HG02678 (cell line): ENCODE measurements at regions not wholly inside any gene's neighbourhood (a gene's known extent, or its start where the extent isn't known, plus 50 kb on each side); places are given as distances from the start of the nearest gene placed in this dataset.

Experiments used
- ATAC-seq: cut with Tn5 transposase; IDR thresholded peaks from one replicate; pipeline ENCODE4 v1.9.1; 2021; ENCODE audit warnings: mild to moderate bottlenecking, moderate library complexity; ENCODE audit not compliant: unreplicated experiment

DNA sequence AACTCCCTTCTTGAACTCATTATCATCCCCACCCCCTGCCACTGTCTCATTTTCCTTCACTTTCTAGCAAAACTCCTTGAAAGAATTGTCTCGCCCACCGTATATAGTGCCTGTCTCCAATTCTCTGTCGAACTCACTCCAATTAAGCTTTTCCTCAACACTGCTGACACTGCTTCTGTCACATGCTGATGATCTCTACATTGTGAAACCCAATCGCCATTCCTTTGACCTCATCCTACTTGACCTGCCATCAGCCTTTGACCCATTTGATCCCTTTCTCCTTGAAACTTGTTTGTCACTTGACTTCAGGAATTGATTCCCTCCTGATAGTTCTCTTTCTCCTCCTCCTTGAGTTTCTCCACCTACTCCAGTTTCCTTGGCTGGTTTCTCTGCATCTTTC lies 54.8 kb downstream of the CCDC71L start:
- no peak for ATAC-seq

DNA sequence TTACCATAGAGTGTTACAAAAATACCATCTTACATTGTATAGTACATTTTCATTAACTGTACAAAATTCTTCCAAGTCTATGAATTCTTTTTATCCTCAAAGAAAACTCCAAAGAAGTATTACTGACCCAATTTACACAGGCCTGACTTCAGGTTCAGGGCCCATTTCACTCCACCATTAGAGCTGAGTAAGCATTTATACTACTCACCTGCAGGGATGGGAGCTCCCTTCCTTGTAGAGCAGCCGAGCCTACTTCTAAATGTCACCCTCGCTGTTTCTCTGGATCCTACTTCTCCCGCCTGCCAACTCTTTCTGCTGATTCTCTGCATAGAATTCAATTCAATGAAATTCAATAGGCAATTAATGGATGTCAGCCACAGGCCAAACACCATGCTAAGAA lies 56.0 kb downstream of the CCDC71L start:
- no peak for ATAC-seq

DNA sequence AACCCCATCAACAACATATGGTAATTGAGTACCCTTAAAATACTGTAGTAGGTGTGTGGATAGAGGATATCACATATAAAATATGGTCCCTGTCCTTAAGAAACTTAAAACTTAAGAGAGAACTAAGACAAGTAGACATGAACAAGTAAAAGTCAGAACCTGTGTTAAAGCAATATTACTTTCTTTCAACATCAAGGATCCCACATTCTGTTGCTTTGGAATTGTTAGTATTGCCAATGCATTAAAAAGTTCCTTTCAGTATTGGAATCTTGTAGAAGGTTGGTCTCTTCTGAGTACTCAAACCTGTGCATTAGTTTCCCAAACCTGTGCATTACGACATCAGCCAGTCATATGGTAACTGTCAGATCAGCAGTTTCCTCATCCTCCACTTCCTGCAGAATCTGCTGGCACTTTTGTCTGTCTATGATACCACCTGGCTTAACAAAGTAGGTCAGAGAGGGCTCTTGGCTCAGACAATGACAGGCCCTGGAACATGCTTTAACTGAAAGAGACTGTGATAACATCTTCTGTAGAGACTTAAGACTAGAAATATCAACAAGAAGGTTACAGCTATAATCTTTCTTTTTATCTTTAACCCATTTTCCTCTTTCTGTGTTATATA lies 56.5 kb downstream of the CCDC71L start:
- ATAC-seq: no peak

DNA sequence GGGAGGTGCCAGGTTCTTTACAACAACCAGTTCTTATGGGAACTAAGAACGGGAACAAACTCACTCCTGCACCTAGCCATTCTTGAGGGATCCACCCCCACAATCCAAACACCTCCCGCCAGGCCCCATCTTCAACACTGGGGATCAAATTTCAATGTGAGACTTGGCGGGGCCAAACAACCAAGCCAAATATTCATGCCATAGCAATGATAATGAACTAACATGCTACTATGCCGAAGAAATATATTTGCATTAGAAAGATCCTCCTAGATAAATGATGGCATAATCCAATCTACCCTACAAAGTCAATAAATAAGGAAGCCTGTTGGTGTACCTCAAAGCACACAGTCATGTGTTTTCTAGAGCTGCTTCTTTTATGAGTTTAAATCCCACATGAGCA lies 57.6 kb downstream of the CCDC71L start:
- ATAC-seq: no peak

DNA sequence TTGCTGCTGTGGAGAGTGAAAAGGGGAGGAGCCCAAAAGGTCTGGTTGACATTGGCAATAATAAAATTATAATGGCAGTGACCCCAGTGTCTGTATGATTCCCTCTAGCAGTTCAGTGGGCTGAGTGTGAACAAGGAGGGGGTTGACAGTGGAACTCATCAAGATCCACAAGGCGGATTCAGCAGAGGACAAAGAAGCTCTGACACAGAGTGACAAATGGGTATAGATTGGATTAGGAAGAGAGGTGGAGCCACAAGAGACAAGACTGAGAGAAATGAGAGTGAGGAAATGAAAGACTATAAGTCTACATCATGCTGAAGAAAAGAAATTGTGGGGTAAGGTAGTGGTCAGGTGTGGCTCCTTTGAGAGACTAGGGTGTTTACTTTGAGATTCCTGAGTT lies 58.9 kb downstream of the CCDC71L start:
- ATAC-seq: no peak

DNA sequence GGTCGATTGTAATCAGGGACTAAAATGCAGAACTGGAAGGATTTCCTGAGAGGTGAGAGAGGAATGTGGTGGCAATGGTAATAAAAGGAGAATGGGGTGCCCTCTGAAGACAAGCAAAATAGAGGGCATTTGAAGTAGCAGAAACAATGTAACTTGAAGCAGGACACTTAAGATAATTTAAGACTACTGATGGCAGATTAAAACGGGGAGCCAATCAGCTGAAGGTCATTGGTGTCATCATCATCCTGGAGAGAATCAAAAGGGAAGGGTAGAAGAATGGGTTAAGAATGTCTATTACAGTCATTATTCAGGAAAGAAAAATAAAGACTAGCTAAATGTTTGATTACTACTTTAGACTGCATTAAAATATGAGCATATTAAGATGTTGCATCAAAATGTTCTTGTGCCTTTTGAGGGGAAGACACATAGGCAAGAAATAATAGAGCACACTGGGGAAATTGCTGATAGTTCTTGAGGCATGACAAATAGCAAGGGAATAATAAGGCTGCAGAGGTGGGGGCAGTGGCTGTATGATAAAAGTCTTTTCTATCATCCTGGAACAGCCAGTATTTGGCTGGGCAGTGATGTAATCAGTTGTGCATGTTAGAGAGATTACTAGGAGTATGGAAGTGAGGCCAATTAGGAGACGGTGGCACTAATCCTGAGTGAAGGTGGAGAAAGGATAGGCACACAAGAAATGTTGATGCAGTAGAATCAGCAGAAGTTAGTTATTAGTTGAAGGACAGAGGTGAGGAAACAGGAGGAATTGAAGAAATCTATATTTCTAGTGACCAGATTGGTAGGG lies 60.2 kb downstream of the CCDC71L start:
- ATAC-seq: no peak

DNA sequence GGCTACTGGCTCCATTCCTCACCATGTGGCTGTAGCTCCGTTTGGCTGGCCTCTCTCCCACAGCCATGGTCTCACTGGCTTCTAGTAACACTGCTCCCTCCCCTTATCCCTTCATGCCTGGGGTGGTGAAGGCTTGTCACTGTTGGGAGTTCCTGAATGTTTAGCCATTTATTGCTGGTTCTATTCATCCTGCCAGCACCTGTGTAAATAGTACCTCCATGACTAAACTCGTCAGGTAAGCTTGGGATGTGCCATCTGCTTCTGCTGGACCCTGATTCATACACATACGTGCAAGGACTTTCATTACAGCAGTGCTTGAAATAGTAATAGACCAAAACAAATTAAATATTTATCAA lies 61.6 kb downstream of the CCDC71L start:
- no peak for ATAC-seq

DNA sequence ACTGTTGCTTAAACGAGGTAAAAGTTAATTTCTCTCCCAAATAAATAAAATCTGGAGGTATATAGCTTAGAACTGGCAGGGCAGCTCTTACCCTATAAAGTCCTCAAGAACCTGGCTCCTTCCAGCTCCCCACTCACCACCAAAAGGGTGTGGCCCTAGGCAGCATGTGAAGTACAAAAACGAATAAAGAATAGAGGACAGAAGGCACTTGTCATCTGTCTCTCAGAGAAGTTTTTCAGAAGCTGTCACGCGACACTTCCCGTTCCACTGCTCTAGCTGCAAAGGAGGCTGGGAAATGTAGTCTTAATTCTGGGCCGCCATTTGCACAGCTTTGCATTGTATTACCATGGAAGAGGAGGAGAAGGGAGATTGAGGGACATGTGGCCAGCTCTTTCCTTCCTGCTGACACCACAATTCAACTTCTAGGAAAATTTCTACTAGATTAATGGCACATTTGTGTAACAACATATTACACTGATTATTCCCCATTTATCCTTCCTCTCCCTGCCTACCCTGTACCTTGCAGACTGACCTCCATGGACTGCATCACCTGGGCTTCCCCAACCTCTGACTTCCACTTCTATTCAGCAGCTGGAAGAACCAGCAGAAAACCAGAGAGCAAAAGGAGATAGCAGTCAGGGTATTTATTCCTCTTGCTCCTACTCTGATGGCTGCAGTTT lies 62.2 kb downstream of the CCDC71L start:
- ATAC-seq: peak; percentile 99

DNA sequence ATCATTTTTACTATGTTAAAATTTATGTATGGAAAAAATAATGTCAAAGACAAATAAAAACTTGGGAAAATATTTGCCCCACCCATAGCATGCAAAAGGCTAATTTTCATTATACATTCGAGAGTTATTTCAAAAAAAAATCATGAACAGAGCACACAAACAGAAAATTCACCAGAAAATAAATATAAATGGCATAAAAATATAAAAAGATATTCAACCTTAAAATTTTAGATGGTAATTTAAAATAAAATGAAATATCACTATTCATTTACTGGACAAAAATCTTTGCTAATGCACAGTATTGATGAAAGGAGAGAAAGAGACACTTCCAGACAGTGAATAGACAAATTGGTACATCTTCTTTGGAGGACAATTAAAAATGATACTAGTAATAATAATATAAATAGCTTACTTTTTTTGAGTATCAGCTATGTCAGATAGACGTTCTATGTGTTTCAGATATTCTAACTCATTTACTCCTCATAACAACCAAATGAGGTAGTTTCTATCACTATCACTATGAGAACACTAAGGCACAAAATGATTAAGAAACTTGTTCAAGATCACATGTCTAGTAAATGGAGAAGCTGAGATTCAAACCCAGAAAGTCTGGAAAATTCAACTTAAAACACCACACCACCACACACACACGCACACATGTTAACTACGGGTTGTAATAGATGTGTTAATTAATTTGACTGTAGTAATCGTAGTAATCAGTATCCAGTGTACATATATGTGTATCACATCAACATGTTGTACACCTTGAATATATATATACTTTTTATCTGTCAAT lies 63.0 kb downstream of the CCDC71L start:
- no peak for ATAC-seq

DNA sequence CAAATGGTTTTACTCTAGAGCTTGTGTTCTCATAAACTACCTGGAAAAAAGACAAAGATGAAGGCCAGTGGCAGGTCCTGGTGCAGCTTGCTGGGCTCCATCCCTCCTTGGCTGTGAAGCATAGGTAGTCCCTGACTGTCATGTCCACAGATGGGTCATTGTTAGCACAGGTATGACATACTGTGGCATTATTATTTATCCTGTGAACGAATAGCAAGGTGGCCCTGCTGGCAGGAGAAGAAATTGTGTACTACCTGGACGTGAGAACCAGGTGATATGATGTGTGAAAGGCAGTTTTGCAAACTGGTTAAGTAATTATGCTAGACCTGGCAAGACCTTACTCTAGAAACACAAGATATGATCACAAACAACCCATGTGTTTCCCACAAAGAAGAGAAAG lies 63.9 kb downstream of the CCDC71L start:
- no peak for ATAC-seq

DNA sequence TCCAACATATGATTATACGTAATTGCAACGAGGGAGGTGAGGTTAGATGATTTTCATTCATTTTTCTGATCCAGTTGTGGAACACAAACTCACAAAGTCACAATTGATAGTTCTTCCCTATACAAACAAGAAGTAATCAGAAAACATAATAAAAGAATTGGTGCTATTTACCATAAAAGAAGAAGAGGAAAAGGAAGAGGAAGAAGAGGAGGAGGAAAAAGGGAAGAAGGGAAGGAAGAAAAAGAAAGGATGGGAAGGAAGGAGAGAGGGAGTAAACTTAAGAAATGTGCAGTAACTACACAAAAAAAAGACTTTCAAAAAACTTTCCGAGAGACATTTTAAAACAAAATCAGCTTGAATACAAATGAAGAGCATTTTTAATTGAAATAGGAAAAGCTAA lies 65.0 kb downstream of the CCDC71L start:
- no peak for ATAC-seq

DNA sequence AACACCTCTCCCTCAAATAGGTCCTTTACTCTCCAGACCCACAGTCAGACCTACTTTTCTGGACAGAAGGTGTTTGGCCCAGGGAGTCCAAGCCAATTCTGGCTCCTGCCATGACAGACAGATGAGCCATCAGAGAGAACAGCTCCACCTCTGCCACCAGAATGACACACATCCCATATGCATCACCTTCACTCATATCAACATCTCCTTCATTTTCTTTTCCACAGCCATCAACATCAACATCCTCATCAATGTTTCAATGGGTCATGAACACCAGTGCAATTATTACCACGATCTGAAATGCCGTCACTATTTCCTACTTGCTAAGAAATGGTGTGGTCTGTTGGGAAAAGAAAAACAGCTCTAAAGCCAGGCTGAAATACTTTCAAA lies 67.9 kb downstream of the CCDC71L start:
- ATAC-seq: no peak

DNA sequence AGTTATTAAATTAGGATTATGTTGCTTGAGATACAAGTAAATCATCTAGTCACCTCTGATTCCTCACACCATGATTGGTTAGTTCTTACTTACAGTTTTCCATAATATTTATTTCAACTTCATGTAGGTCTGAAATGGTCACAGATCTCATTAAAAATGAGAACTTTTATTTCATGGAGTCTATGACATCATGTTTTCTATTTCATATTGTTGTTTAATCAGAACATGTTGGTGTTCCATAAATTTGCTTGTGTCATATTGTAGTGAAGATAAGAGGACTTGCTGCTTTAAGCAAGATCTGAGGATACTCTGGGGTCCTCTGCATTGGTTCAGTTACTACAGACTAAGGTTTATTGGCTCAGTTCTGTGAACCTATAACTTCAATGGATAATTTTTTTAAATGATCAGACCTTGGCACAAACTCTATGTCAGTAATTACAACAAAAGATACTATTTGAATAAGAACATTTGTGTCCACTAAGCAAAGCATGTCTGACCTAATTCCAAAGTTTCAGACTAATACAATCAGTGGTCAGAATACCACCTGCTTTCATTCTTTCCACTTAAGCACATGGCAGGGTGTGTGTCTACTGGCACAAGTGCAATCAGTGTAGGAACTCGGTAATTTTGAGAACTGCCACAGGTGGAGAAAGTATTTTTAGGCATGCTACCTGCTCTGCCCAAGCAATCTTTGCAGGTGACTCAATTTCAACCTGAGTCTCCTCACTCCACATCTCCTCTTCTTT lies 68.5 kb downstream of the CCDC71L start:
- ATAC-seq: no peak

DNA sequence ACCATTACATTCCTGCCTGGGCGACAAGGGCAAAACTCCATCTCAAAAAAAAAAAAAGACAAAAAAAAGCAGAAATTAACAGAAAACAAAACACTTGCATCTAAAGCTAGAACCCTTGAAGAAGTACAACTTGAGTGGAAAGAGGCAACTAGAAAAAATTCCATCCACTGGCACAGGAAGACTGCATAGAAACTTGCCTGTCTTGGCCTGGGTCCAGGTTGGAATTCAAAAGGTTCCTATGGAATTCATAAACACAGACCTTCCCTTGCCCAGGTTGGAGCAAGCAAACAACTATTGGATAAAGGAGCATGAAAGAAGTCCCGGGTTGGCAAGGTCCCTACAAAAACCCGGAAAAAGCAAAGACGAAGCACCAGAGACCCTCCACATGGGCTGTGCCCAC lies 69.8 kb downstream of the CCDC71L start:
- ATAC-seq: no peak

DNA sequence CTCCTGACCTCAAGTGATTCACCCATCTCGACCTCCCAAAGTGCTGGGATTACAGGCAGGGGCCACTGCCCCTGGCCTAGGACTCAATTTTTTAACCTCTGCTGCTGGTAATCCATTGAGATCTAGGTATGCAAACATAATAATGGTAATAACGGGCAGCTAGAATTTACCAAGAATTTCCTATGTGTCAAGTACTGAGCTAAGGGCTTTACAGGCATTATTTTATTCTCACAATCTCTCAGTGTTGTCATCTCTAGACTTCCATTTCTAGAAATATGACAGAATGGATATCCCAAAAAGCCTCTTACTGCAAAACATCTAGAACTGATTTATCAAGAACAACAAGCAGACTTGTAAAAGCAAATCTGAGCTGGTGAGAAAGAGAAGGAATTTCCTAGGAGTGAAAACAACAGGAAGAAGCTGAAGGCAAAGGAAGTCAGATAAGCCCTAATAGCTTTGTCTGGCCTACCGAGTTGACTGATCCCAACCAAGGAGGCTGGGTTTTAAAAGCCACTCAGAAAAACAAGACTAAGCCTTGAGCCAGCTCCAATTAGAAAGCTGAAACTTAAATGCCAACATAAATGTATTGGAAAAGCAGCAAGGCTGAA lies 70.6 kb downstream of the CCDC71L start:
- ATAC-seq: no peak

DNA sequence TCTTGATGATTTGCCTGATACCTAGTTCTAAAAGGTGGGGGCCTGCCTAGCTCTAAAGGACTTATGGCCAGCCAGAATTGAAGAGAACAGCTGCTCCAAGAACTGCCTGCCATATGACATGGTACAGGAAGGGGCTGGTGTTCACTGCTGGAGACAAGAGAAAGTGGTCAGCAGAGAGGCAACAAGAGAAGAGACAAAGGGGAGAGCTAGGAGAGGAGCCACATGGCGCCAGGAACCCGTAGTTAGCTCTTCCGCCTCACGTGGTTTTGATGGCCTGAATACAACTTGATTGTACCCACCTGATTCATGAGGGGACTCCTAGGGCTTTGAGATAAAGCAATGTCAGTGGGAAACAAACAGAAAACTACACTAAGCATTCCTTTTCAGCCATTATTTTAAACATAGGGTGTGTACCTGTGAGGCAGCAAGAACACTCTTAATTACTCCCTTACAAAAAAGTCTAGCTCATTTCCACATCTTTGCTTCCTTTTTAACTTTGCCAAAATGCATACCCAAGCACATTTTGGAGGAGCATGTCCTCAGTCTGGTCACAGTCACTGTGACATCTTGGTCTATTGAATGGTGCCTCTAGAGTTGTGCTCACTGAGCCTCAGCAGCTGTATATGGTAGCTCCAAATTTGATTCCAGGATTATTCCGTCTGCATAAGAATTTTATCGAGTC lies 71.6 kb downstream of the CCDC71L start:
- ATAC-seq: no peak

DNA sequence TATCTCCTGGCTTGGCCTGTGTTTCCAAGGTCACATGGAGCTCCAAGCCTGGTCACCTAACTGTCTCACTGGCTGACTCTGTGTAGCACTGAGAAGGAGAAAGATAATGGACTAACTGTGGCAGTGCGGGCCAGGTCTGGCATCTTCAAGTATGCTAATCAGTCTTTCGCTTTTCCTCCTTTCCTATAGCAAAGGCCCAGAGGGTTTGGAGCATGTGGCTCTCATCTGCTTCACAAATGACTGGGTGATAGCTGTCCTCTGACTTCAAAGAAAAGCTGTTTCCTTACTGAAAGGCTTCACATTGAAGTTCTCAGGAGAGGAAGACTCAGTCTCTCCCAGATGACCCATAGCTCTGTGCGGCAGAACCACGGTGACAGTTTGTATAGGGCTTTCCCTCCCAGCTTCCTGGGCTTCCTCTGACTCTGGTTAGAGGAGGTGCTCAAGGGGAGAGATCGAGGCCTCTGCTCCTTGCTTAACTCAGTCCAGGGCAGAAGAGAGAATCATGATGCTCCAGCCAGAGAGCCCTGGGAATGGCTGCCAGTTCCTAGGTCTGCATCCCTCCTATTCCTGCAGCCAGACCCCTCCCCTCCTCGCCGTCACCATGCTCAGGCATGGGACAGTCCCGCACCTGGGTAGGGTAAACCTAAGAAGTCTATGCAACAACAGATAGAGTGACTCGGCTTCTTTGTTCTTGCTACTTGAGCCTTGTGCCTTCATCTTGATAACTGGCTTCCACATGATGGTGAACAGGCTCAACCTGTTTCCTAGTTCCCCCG lies 72.3 kb downstream of the CCDC71L start:
- ATAC-seq: no peak

DNA sequence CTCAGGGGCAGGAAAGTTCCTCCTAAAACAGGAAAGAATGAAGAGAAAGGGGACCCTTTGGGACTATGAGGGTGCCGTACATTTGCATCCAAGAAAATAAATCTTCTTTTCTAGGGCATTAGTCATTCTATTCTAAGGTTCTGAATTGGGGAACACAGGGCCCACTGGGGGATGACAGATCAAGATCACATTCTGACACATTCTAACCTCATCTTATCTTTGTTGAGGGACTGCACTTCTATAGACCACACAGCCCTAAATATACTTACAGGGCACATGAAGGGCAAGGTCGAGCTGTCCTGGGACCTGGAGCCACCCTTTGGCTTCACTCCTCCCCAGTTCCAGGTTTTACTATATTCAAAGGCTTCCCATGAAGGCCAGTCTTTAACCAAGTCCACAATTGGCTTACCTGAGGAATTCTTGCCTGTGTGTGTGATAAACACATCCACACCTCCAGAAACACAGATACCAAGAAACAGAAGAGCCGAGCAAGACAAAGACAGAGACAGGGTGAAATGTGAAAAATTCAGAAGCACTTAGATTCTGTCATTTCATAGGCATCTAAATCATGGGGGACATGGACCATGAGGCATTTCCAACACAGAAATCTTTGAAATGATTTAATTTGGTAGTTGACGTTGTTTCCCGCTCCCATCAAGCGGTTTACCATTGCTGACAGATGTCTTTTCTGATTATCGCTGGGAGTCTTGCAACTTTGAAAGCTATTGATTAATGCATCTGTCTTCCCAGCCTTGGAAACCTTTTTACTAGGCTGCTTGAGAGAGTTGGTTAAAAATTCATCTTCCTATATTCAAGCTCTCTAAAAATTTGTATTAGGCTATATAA lies 75.8 kb downstream of the CCDC71L start:
- no peak for ATAC-seq
